Mesothelial cell of epicardium (in vitro differentiated cells): ENCODE measurements at regions not wholly inside any gene's neighbourhood (a gene's known extent, or its start where the extent isn't known, plus 50 kb on each side); places are given as distances from the start of the nearest gene placed in this dataset.

ENCODE experiments used
- DNase-seq, 2 experiments: peaks; one replicate each; pipeline ENCODE4 v3.0.0; 2021; ENCODE audit warnings: low spot score in 2 of 2; ENCODE audit not compliant: unreplicated experiment in 2 of 2
- H3K27ac Mint-ChIP-seq: 2 replicates; pipeline ENCODE4 v1.8.0; 2021; ENCODE audit warnings: mixed read lengths
- H3K27me3 Mint-ChIP-seq: 2 replicates; pipeline ENCODE4 v1.8.0; 2021; ENCODE audit warnings: low read depth, mixed read lengths
- H3K36me3 Mint-ChIP-seq: 2 replicates; pipeline ENCODE4 v1.8.0; 2021; ENCODE audit warnings: mixed read lengths
- H3K4me1 Mint-ChIP-seq: 2 replicates; pipeline ENCODE4 v1.8.0; 2021; ENCODE audit warnings: mixed read lengths
- H3K4me3 Mint-ChIP-seq: 2 replicates; pipeline ENCODE4 v1.8.0; 2021; ENCODE audit warnings: mild to moderate bottlenecking, moderate library complexity, mixed read lengths
- H3K9me3 Mint-ChIP-seq: 2 replicates; pipeline ENCODE4 v1.8.0; 2021; ENCODE audit warnings: mixed read lengths
- TF ChIP-seq, protein P1 (sequence below): fragments of 200-600 bp; sonication (generic); IDR thresholded peaks from one replicate; pipeline ENCODE4 v1.5.0; 2021; ENCODE audit warnings: antibody characterized with exemption; ENCODE audit not compliant: unreplicated experiment

GRCh38 chr4:144302704-144303536 lies 162.4 kb upstream of the GYPA start:
- Mint-ChIP-seq H3K27ac (peak overlapping the region; percentile 91), H3K9me3 (no peaks in the 10 kb centered on the region)

GRCh38 chr4:144304025-144304424 lies 163.5 kb upstream of the GYPA start:
- Mint-ChIP-seq H3K4me3 (no peak overlapping the region), H3K9me3 (peaks cover 11% of the 10 kb centered on the region), H3K27me3 (no peaks in the 10 kb centered on the region), H3K36me3 (no peaks in the 10 kb centered on the region), H3K27ac (no peak overlapping the region), H3K4me1 (peaks cover 16% of the 10 kb centered on the region)
- TF ChIP-seq, protein P1, sequence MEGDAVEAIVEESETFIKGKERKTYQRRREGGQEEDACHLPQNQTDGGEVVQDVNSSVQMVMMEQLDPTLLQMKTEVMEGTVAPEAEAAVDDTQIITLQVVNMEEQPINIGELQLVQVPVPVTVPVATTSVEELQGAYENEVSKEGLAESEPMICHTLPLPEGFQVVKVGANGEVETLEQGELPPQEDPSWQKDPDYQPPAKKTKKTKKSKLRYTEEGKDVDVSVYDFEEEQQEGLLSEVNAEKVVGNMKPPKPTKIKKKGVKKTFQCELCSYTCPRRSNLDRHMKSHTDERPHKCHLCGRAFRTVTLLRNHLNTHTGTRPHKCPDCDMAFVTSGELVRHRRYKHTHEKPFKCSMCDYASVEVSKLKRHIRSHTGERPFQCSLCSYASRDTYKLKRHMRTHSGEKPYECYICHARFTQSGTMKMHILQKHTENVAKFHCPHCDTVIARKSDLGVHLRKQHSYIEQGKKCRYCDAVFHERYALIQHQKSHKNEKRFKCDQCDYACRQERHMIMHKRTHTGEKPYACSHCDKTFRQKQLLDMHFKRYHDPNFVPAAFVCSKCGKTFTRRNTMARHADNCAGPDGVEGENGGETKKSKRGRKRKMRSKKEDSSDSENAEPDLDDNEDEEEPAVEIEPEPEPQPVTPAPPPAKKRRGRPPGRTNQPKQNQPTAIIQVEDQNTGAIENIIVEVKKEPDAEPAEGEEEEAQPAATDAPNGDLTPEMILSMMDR, result no peak
- no peak for DNase-seq

More at GRCh38 chr4:144302704-144303536, 162.4 kb upstream of the GYPA start:
- TF ChIP-seq, protein P1, result no peak
- Mint-ChIP-seq H3K4me1 (peaks cover 16% of the 10 kb centered on the region), H3K27me3 (no peaks in the 10 kb centered on the region), H3K4me3 (no peak overlapping the region), H3K36me3 (no peaks in the 10 kb centered on the region)
- no peak for DNase-seq

DNA sequence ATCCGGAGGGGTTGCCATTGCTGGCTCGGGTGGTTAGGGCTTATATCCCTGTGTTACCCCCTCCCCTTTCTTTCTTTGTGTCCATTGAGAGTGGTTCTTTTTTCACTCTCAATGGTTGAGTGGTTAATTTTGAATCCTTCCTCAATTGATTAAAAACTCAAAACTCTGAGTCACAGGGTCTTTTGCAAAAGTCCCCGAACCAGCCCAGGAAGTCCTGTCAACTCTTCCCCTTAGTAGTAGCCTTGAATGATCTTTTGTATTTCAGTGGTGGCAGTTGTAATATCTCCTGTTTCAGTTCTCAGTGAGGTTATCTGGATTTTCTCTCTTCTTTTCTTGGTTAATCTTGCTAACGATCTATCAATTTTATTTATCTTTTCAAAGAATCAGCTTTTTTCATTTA lies 170.0 kb upstream of the GYPA start:
- Mint-ChIP-seq H3K27ac (no peak overlapping the region), H3K27me3 (no peaks in the 10 kb centered on the region), H3K4me1 (no peaks in the 10 kb centered on the region), H3K4me3 (no peak overlapping the region), H3K36me3 (peaks cover 11% of the 10 kb centered on the region), H3K9me3 (peaks cover 65% of the 10 kb centered on the region)
- DNase-seq, result no peak
- TF ChIP-seq, protein P1, result no peak

GRCh38 chr4:144313370-144313769 lies 172.9 kb upstream of the GYPA start:
- no peaks in the 10 kb centered on the region for H3K27me3 Mint-ChIP-seq
- H3K36me3 Mint-ChIP-seq, result peaks cover 14% of the 10 kb centered on the region
- H3K4me3 Mint-ChIP-seq, result no peak overlapping the region
- H3K9me3 Mint-ChIP-seq, result peaks cover 79% of the 10 kb centered on the region
- H3K27ac Mint-ChIP-seq, result no peak overlapping the region
- TF ChIP-seq, protein P1, result no peak
- H3K4me1 Mint-ChIP-seq, result no peaks in the 10 kb centered on the region
- DNase-seq, result no peak

DNA sequence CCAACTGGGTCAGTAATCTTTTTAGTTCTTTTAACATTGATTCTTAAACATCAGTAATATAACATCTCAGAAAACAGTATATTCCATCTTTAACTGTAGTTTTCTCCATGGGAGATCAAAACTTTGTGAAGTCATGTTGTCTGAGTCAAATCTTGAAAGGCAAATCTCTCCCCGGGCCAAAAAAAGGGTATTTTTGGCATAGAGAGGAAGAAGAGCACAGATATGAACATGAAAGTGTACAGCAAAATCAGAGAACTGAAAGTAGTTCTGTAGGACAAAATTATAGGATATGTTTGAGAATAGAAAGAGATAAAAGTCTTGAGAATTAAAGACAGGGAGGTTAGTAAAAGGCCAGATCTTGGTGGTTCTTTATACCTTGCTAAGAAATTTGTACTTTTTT lies 176.4 kb upstream of the GYPA start:
- Mint-ChIP-seq H3K9me3 (peaks cover 48% of the 10 kb centered on the region), H3K4me1 (no peaks in the 10 kb centered on the region), H3K4me3 (no peak overlapping the region), H3K27ac (no peak overlapping the region), H3K27me3 (no peaks in the 10 kb centered on the region), H3K36me3 (peaks cover 14% of the 10 kb centered on the region)
- no peak for DNase-seq
- TF ChIP-seq, protein P1, result no peak
